ENCODE measurements at regions not wholly inside any gene's neighbourhood (a gene's known extent, or its start where the extent isn't known, plus 50 kb on each side); places are given as distances from the start of the nearest gene placed in this dataset.

- TF ChIP-seq CTCF (IDR thresholded peaks at IDR 0.05), result no peak
- TF ChIP-seq POLR2A (IDR thresholded peaks at IDR 0.05), result no peak
- no peak for DNase-seq
- H3K9me3 ChIP-seq, result no peaks in the 10 kb centered on the region
Observed at GRCh38 chr6:23618366-23618765, 507.6 kb upstream of the NRSN1 start.

GRCh38 chr6:23620911-23621401 lies 505.1 kb upstream of the NRSN1 start:
- no peaks in the 10 kb centered on the region for H3K9me3 ChIP-seq
- DNase-seq (no peak), ATAC-seq (no peak)
- no peaks in the 10 kb centered on the region for H3K36me3 ChIP-seq
- H3K27me3 ChIP-seq, result no peaks in the 10 kb centered on the region
- WGBS, 4 donors, result 47 to 72% (median 59%) methylated on average over 5 of the region's 5 CpGs
- no peak overlapping the region for H3K27ac ChIP-seq
- intact Hi-C loops (cut with DNase I), result no loop called here
- no peak overlapping the region for H3K4me3 ChIP-seq
- H3K4me1 ChIP-seq, result no peaks in the 10 kb centered on the region
- no peak for TF ChIP-seq CTCF (IDR thresholded peaks at IDR 0.05)
- no peak for TF ChIP-seq POLR2A (IDR thresholded peaks at IDR 0.05)

More at GRCh38 chr6:23618366-23618765, 507.6 kb upstream of the NRSN1 start:
- Histone ChIP-seq H3K27ac (no peak overlapping the region), H3K4me1 (no peaks in the 10 kb centered on the region), H3K4me3 (no peak overlapping the region), H3K27me3 (no peaks in the 10 kb centered on the region), H3K36me3 (no peaks in the 10 kb centered on the region)
- ATAC-seq, result no peak
- intact Hi-C loops (cut with DNase I), result no loop called here

- Histone ChIP-seq H3K4me3 (no peak overlapping the region), H3K4me1 (no peaks in the 10 kb centered on the region), H3K36me3 (no peaks in the 10 kb centered on the region), H3K27ac (no peak overlapping the region), H3K9me3 (no peaks in the 10 kb centered on the region), H3K27me3 (no peaks in the 10 kb centered on the region)
- 75 to 87% (median 82%) methylated on average over 6 of the region's 6 CpGs for WGBS, 4 donors
- intact Hi-C loops (cut with DNase I), result no loop called here
- DNase-seq (no peak), ATAC-seq (no peak)
- TF ChIP-seq POLR2A (IDR thresholded peaks at IDR 0.05), result no peak
- no peak for TF ChIP-seq CTCF (IDR thresholded peaks at IDR 0.05)
Observed at GRCh38 chr6:23630726-23631635, 495.0 kb upstream of the NRSN1 start.

GRCh38 chr6:23633996-23634395 lies 492.0 kb upstream of the NRSN1 start:
- Histone ChIP-seq H3K27me3 (no peaks in the 10 kb centered on the region), H3K4me3 (no peak overlapping the region), H3K4me1 (no peaks in the 10 kb centered on the region), H3K9me3 (no peaks in the 10 kb centered on the region), H3K36me3 (no peaks in the 10 kb centered on the region), H3K27ac (no peak overlapping the region)
- no peak for DNase-seq
- no peak for ATAC-seq
- 82 to 91% (median 85%) methylated on average over 7 of the region's 7 CpGs for WGBS, 4 donors
- no peak for TF ChIP-seq POLR2A (IDR thresholded peaks at IDR 0.05)
- TF ChIP-seq CTCF (IDR thresholded peaks at IDR 0.05), result no peak
- intact Hi-C loops (cut with DNase I), result no loop called here
